HG02678 (cell line): ENCODE measurements at regions not wholly inside any gene's neighbourhood (a gene's known extent, or its start where the extent isn't known, plus 50 kb on each side); places are given as distances from the start of the nearest gene placed in this dataset.

Source experiments
- ATAC-seq: cut with Tn5 transposase; IDR thresholded peaks from one replicate; pipeline ENCODE4 v1.9.1; 2021; ENCODE audit warnings: mild to moderate bottlenecking, moderate library complexity; ENCODE audit not compliant: unreplicated experiment

DNA sequence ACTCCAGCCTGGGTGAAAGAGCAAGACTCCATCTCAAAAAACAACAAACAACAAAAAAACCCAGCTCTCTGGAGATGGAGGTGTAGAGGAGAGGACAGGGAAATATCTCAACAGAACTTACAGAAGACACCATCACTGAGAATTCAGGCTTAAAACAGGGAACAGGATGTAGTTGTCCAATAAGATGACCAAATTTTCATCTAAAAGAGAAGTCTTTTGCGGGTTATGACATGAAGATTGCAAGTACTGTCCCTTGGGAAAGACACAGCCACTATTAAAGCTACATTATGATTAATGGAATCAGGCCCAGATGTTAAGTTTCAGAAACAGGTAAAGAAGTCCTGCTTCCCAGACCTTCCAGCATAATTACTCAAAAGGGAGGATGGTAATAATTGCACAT, 235.2 kb upstream of the NRP1 start:
- no peak for ATAC-seq

DNA sequence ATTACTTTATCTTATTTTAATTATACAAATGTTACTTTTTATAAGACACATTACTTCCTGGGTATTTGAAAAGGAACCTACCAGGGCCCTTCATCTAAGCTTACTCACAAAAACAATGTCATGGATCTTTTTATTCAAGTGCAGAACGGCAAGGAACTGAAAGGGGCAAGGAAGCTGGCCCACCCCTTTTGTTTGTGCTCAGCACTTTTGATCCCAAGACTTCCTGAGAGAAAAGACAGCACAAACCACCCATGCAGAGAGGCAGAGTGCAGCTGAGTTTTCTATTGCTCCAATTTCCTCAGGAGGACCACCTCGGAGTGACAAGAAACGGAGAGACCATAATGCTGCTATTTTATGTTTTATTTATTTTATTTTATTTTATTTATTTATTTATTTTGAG, 232.0 kb upstream of the NRP1 start:
- no peak for ATAC-seq

DNA sequence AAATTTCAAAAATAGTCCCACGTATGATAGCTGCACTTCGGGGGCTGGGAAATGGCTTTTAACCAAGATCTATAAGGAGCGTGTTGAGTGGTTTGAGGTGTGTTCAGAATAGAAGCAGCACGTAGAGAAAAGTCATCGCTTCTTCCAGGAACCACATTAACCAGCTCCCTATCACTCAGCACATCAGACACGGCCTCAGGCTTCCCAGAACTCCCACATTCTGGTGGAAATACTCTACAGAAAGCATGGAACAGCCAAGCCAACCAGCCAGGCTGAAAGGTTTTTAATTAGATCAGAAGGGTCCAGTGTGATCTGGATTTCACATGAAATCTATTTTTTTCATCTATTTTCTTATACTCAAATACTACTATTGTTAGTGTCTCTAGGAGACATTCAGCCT, 231.5 kb upstream of the NRP1 start:
- ATAC-seq, result no peak

DNA sequence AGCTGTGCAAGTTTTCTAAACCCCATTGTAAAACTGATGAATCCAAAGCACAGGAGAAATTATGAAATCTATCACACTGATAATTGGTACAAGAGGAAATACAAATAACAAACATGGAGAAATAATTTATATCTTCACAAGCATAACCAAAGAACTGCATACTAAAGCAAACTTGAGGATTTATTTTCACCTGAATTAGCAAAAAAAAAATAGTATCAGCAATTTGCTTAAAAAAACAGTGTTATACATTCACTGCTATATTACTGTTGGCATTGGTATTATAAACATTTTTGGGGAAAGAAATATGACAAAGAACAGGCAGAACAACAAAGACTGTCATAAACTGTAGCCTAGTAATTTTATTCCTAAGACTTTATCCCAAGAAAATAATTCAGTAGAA, 230.8 kb upstream of the NRP1 start:
- ATAC-seq, result no peak

DNA sequence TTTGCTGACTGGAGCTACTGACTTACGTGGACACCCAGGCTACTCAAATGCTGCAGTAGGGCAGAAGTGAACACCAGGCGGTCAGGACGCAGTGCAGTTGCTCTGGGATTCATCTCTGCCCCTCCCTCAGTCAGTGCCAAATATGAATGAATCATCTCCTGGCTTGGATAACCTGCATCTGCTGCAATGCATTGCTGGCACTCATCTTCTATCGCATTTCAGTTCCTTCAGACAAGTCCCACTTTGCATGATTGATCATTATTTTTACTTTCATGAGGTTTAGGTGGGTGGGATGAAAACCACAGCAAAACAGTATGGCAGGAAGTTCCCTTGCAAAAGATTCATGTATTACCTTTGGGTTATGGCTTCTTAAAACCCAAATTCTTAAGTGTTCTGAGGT, 224.6 kb upstream of the NRP1 start:
- ATAC-seq, result no peak

DNA sequence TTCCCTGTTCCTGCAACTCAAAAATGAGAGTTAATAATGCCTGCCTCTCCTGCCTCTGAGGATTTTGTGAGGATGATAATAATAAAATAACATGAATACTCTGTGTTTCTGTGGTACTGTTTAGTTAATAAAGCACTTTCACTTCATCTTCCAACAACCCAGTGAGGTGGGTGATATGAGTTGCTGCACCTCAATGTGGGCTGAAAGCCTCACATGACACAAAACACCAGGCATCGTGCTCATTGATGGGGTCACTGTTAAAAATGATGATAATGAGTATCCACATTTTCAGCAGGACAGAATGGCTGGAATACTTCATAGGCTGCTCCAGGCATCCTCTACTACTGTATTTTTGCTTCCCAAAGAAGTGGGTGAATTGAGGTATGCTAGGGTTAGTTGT, 222.8 kb upstream of the NRP1 start:
- no peak for ATAC-seq

DNA sequence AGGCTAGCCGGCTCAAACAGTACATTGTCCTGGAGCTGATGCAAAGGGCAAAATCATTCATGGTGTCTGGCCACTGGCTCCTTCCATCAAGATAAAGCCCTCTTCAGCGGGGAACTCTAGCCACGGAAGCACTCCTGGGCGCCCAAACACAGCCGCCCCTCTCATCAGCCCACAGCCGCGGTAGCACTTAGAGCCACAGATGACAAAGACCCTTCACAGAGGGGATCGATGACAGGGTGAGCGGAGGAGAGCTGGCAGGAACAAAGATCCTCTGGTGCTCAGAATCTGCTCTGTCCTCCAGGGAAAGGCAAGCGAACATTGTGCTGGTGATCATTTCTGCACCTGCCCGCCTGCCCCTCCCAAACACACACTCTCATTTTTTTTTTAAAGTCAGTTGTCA, 222.2 kb upstream of the NRP1 start:
- ATAC-seq, result no peak

DNA sequence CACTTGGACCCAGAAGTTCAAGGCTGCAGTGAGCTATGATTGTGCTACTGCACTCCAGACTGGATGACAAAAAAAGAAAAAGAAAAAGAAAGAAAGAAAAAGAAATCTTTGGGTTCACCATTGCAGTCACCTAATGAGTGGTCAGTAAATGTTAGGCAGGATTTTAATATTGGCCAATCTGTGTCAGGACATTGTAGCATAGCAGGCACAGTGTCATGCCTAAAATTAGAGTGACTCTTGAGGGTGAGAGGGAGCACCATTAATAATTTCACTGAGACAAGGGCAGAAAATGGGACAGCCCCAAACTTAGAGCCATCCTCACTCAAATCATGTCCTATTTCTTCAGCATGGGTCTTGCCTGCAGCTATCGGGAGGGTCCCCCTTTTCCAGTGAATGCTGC, 221.6 kb upstream of the NRP1 start:
- ATAC-seq, result no peak

DNA sequence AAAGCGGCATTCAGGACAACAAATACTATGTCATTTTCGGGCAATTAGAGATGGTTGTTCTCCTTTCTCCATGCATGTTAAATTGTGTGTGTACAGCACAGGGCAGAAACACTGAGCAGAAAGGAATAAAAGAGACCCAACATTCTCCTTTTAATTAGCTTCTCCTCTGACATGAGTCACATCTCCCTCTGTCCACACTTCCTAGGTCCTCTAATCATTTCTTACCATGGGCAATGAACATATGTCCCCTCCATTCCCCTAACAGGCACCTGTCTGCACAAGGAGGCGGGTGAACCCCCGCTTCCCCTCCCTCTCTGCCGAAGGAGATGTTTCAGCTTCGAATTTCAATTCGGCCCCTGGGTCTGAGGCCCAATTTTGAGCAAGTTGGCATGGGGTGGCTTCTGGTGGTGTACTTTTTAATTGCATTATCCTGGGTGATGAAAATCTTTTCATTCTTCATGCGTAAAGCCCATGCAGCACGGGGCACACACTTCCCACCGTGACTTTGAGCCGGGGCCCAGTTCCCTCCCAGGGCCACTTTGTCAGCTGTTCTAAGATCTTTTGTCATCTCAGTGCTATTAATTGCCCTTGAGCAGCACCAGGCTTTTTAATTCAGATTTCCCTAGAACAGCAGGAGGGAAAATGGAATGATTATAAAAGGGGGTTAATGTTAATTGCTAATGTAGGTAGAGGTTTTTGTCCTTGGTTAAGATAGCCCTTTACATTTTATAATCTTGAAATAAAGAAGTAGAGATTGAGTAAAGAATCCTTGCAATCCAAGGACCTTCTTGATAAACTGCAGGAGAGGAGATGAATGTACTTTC, 219.5 kb upstream of the NRP1 start:
- ATAC-seq, result no peak

DNA sequence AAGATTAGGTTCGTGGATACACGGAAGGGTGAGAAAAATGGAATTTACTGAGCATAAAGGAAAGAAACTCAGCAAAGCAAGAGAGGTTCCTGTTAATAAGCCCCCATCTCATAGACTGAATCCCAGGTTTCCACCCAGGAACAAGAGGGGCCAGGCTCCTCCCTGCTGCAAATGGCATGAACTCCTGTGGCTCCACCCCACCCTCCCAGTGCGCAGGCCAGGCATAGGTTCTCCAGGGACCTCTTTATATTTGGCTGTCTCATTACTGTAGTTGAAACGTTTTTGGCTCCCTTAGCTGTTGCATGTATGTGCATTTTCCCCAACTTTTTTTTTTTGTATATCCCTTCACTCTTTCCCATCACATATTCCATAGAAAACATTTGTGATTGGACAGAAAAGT, 217.8 kb upstream of the NRP1 start:
- ATAC-seq, result no peak

DNA sequence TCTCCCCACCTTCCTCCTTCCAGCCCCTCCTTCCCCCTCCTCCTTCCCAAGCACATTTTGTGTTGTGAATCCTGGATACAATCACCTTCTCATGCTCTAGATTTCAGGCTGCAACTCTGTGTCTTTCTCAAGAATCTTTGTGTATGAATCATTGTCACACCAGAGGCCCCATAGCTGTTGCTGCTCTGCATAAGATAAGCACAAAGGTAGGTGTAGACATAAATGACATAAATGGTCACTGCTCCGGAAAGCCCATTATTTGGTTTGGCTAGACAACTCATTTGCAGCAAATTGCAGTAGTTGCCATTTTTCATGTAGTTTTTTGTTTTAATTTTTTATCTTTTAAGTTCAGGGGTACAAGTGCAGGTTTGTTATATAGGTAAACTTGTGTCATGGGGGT, 216.3 kb upstream of the NRP1 start:
- ATAC-seq, result no peak

DNA sequence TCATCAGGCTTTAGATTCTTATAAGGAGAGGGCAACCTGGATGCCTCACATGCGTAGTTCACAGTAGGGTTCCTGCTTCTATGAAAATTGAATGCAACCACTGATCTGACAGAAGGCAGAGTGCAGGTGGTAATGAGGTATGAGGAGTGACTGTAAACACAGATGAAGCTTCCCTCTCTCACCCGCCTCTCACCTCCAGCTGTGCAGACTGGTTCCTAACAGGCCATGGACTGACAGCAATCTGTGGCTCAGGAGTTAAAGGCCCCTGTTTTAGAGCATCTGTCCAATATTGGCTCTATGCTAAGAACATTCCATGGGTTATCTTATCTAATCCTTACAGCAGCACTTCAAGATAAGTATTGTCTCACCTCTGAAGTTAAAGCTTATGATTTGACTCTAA, 213.5 kb upstream of the NRP1 start:
- ATAC-seq, result no peak

DNA sequence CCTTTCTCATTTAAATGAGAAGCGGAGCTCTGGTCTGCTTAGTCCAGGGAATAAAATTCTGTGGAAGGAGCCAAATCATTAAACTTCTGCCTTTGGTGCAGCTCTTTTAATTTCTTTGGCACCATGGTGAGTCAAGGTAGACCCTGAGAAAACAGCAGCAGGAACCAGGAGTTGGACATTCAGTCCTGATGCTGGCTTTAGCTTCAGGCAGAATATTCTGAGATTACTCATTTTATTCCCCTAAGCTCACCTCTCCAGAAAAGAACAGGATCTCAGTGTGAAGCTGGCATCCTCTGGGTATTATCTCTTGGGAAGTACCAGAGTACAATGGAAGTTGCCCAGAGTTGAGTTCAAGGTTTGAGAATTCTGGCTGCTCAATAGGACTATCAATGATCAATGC, 211.6 kb upstream of the NRP1 start:
- ATAC-seq, result no peak

DNA sequence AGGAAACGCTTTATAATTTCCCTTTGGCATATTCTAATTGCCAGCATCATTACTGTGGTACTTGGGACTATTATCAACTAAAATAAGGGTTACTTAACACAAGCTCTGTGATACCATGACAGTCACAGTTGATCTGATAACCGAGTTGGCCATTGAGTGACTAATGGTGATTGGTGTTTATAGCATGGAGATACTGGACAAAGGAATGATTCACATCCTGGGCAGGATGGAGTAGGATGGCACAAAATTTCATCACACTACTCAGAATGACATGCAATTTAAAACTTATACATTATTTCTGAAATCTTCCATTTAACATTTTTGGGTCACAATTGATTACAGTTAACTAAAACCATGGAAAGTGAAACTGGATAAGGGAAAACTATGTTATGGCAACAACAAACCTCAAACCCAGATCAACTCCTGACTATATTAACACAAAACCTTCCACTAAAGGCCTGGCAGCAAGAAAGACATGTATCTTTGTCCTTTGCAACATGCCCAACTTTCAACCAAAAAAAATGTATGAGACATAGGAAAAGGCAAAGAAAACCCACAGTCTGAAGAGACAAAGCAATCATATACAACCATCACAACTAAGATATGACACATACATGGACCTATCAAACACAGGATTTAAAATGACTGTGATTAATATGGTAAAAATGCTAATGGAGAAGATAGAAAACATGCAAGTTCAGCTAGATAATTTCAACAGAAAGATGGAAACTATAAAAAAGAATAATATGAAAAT, 208.5 kb upstream of the NRP1 start:
- no peak for ATAC-seq

DNA sequence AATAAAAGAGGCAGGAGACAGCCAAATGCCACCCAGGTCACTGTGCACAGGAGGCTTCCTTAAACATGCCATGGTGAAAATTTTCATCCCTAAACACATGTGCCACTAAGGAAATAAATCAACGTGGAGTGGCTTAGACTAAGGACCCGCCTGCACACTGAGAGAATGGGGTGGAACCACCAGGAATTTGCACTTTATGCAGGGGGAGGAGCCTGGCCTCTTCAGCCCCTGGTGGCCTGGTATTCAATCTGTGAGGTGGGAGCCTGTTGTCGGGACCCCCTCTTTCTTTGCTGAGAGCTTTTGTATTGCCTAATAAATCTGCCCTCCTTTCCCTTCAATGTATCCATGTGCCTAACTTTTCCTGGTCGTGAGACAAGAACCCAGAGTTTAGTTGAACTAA, 204.6 kb upstream of the NRP1 start:
- no peak for ATAC-seq

DNA sequence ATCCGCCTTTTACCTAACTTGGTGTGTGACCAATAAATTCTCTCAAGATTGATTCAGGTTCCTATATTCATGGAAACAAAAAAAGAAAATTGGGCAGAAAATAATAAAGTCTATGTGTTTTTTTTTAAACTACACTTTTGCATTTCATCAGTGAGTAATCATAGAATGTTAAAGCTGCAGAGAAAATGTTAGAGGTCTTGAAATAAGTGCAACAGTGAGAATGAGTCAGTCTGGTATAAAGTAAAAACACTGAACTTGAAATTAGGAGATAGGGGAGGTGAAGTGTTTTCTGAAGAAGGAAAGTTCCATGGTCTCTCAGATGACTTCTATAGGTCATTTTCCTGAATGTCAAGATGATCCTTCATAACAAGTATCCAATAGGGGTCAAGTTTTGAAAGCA, 202.6 kb upstream of the NRP1 start:
- ATAC-seq, result no peak

DNA sequence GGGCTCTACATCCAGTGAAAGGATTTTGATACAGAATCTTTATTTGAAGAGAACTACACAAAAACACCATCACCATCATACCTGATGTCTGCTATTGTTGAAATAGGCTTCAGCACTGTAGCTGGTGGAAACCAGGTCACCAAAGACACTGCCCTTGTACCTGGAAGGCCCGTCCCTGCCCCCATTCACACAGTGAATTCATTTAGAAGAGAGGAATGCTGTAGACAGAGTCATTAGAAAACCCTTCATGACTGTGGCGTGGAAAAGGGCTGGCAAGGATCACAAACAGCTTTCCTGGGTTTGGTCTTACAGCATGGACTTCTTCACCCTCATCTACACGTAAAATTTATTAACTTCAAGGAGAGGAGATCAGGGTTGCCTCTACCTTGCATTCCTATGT, 202.0 kb upstream of the NRP1 start:
- no peak for ATAC-seq

DNA sequence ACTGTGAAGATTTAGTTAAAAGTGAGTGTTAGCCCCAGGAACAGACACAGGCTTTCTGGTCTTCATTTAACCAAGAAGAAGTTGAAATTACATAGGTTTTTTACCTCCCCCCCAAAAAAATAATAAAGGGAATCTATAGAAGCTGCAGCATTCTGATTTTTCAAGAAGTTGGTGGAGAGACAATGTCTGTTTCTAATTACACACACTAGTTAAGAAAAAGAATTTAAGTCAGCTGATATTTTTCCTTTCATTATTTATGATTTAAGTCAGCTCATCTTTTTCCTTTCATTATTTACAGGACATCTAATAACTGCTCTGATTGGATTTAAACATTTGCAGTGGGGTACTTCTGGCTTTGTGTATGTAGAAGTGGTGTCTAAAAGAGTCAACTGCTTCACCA, 201.4 kb upstream of the NRP1 start:
- ATAC-seq, result no peak

DNA sequence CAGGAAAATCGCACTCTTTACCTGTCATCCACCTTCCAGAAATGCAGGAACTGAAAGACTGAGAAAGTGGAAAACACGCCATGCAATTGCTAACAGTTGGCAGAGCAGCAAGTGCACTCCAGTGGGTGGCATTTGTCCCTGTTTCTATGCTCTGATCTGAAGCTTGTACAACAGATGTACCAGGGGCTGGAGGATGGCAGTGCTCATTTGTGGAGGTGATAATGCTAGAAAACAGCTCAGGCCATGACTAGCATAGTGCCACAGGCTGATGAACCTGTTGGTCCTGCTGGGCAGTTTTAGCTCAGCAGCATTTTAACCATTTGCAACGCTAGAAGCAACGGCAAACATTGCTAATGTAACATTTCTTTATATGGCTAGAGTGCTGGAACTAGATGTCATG, 199.9 kb upstream of the NRP1 start:
- ATAC-seq, result no peak

DNA sequence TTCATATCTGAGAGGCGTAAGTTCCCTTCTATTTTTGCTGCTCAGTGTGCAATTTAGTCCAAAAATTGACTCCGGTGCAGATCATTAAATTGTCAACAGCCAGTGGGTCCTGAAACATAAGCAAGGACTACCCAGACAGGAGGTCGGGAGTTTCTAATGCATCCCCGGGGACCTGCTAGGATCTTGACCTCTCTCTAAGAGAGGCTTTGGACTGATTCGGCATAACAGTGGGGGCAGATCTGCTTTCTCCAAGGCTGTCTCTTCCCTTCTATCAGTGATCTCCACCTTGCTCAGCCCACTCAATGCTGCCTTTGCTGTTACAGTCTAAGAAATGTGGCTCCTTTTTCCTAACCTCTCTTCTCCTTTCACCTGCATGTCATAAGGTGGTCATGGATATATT, 199.1 kb upstream of the NRP1 start:
- ATAC-seq, result no peak

DNA sequence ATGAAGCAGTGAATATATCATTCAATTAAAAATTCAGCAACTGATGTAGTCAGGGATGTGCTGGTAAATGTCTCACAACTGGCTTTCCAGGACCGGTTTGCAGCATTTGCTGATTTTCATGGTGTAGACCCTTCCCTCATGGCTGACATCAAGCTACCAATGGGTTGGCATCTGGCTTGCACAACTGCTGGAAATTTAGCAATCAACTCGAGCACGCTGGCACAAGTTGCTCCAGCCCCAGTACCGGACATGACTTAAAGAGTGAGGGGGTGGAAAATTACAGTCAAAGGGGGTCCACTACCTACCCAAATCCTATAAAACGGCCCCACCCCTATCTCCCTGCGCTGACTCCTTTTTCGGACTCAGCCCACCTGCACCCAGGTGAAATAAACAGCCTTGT, 198.4 kb upstream of the NRP1 start:
- no peak for ATAC-seq

DNA sequence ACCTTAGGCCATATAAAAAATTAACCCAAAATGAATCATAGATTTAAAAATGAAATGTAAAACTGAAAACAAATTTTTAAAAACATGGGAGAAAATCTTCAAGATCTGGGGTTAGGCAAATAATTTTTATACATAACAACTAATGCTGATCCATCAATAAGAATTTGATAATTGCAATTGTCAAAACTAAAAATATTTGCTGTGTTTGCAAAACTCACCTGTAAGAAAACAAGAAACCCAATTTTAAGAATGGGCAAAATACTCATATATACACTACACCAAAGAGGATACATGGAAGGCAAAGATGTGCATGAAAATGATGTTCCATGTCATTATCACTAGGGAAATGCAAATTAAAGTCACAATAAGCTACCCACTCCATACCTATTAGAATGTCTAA, 194.8 kb upstream of the NRP1 start:
- ATAC-seq, result no peak

DNA sequence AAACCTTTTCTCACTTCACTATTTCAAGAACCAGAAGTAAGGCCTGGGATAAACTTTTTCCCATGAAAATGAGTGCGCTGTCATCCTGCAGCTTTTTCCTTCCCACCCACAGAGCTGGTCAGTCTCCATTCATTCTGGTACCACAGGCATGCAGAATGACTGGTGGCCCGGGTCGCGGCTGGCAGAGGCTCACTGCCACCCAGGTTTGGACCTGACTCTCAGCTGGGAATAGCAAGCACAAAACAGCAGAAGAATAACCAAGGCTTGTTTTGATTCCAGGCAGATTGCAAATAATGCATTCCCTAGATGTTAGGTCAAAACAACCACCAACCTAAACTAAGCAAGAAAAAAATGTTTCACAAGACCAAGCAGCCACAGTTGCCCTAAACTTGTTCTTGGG, 190.5 kb upstream of the NRP1 start:
- ATAC-seq, result no peak
